WERI-Rb-1 (cell line): ENCODE measurements at regions not wholly inside any gene's neighbourhood (a gene's known extent, or its start where the extent isn't known, plus 50 kb on each side); places are given as distances from the start of the nearest gene placed in this dataset.

Experiments
- DNase-seq: peaks from one replicate; pipeline ENCODE4 v3.0.0-alpha.2; 2020
- H3K27ac ChIP-seq: fragments of 250-450 bp; sonication (Bioruptor Pico); 2 replicates; pipeline ENCODE4 v1.5.1; 2020; ENCODE audit warnings: mild to moderate bottlenecking, moderate library complexity
- H3K27me3 ChIP-seq: fragments of 250-450 bp; sonication (Bioruptor Pico); 2 replicates; pipeline ENCODE4 v1.5.1; 2021; ENCODE audit warnings: mild to moderate bottlenecking, low read depth, moderate library complexity; ENCODE audit not compliant: insufficient read depth, severe bottlenecking
- H3K36me3 ChIP-seq: fragments of 250-450 bp; sonication (Bioruptor Pico); 2 replicates; pipeline ENCODE4 v1.5.1; 2020; ENCODE audit warnings: mild to moderate bottlenecking, moderate library complexity
- H3K4me3 ChIP-seq: 2 replicates; pipeline ENCODE4 v1.5.1; 2011; ENCODE audit warnings: low read depth, mild to moderate bottlenecking, control low read depth, low read length
- H3K9me3 ChIP-seq: fragments of 250-450 bp; sonication (Bioruptor Pico); 2 replicates; pipeline ENCODE4 v1.5.1; 2021; ENCODE audit warnings: mild to moderate bottlenecking, moderate library complexity; ENCODE audit not compliant: severe bottlenecking
- TF ChIP-seq, protein P1 (sequence below): IDR thresholded peaks from 2 replicates; pipeline ENCODE4 v1.5.1; 2011; ENCODE audit warnings: low read depth, mild to moderate bottlenecking, control low read depth, inconsistent platforms, low read length

DNA sequence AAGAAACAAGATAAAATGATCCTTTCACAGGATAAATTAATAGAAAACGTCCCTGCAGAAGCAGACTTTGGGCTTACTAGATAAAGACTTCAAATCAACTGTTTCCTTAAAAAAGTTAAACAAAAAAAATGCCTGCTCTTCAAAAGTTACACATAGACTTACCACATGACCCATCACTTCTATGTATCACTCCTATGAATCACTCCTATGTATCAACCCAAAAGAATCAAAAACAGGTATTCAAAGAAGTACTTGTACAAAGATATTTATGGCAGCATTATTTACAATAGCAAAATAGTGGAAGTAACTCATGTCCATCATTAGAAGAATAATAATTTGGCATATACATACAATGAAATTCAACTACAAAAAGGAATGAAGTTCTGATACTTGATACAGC, 56.3 kb upstream of the PRDM9 start:
- Histone ChIP-seq H3K27ac (no peak overlapping the region), H3K36me3 (no peaks in the 10 kb centered on the region), H3K9me3 (no peaks in the 10 kb centered on the region), H3K4me3 (no peak overlapping the region), H3K27me3 (no peaks in the 10 kb centered on the region)
- TF ChIP-seq, protein P1, sequence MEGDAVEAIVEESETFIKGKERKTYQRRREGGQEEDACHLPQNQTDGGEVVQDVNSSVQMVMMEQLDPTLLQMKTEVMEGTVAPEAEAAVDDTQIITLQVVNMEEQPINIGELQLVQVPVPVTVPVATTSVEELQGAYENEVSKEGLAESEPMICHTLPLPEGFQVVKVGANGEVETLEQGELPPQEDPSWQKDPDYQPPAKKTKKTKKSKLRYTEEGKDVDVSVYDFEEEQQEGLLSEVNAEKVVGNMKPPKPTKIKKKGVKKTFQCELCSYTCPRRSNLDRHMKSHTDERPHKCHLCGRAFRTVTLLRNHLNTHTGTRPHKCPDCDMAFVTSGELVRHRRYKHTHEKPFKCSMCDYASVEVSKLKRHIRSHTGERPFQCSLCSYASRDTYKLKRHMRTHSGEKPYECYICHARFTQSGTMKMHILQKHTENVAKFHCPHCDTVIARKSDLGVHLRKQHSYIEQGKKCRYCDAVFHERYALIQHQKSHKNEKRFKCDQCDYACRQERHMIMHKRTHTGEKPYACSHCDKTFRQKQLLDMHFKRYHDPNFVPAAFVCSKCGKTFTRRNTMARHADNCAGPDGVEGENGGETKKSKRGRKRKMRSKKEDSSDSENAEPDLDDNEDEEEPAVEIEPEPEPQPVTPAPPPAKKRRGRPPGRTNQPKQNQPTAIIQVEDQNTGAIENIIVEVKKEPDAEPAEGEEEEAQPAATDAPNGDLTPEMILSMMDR, result no peak
- no peak for DNase-seq

DNA sequence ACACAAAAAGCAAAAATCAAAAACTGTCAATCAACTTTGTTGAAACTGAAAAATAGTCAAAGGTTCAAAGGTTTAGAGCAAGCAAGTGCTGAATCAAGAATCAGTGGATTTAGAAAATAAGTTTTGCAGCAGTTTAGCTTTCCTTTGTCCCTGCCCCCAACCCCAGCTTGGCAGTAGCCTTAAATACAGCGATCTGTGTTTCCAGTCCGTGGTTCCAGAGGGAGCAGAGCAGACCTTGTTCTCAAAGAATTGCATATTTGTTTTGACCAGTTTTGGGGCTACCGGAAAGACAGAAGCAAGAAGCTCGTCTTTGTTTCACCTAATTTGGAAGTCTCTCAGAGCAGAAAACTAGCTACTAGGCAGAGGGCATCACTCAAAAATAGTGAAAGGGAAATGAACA, 57.2 kb upstream of the PRDM9 start:
- Histone ChIP-seq H3K36me3 (no peaks in the 10 kb centered on the region), H3K9me3 (no peaks in the 10 kb centered on the region)

DNA sequence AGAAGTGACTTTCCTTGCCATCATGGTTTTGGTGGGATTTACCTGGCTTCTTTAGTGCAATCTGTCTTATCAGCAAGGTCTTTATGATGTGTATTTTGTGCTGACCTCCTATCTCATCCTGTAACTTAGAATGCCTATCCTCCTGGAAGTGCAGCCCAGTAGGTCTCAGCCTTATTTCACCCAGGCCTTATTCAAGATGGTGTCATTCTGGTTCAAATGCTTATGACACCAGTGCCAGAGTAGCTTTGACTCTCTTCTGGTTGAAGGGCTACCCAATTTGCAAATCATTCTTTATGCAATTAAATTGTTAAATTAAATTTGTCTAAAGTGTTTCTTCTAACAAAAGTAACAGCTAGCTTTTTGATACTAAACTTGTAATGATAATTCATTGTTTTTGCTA, 58.8 kb upstream of the PRDM9 start:
- DNase-seq, result no peak
- TF ChIP-seq, protein P1, result no peak
- Histone ChIP-seq H3K9me3 (no peaks in the 10 kb centered on the region), H3K36me3 (no peaks in the 10 kb centered on the region), H3K27ac (no peak overlapping the region), H3K27me3 (no peaks in the 10 kb centered on the region), H3K4me3 (no peak overlapping the region)

More for the DNA sequence above, 57.2 kb upstream of the PRDM9 start:
- H3K27ac ChIP-seq, result no peak overlapping the region
- DNase-seq, result no peak
- H3K4me3 ChIP-seq, result no peak overlapping the region
- TF ChIP-seq, protein P1, result no peak
- no peaks in the 10 kb centered on the region for H3K27me3 ChIP-seq

DNA sequence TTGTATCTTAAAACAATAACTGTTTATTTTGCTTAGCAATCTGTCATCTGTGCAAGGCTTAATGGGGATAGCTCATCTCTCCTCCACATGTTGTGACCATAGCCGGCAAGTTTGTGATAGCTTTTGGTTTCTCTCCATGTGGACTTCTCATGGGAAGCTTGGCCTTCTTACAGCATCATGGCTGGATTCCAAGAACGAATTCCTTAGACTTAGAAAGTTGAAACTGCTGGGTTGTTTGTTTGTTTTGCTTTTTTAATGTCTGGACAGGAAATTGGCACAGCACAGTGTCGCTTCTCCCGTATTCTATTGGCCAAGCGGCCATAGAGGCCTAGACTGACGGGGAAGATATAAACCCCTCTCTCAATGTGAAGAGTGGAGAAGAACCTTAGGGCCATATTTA, 61.0 kb upstream of the PRDM9 start:
- TF ChIP-seq, protein P1, result no peak
- Histone ChIP-seq H3K27me3 (no peaks in the 10 kb centered on the region), H3K27ac (no peak overlapping the region), H3K9me3 (no peaks in the 10 kb centered on the region), H3K4me3 (no peak overlapping the region), H3K36me3 (no peaks in the 10 kb centered on the region)
- no peak for DNase-seq

DNA sequence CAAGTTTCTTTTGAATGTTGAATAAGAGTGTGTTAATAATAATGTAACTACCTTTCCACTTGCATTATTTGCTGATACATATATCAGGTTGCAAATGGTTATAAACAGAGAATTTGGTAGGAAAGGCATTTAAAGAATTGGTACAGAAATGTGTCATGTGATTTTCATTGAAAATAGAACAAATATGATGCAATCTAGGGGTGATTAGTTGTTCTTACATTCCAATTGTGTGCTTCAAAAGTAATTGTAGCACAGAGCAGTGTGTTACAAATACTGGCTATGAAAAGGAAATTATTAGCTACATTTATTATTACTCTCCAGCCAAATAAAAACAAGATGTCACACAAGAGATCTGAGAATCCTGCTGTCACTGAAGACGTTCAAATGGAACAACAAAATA, 61.8 kb upstream of the PRDM9 start:
- DNase-seq, result no peak
- no peak overlapping the region for H3K4me3 ChIP-seq
- TF ChIP-seq, protein P1, result no peak

GRCh38 chr5:23440703-23441102, 66.7 kb upstream of the PRDM9 start:
- Histone ChIP-seq H3K27me3 (no peaks in the 10 kb centered on the region), H3K27ac (no peak overlapping the region), H3K4me3 (no peak overlapping the region), H3K36me3 (no peaks in the 10 kb centered on the region), H3K9me3 (no peaks in the 10 kb centered on the region)
- DNase-seq, result no peak
- TF ChIP-seq, protein P1, result no peak

More for the DNA sequence above, 61.8 kb upstream of the PRDM9 start:
- no peaks in the 10 kb centered on the region for H3K36me3 ChIP-seq
- no peak overlapping the region for H3K27ac ChIP-seq
- H3K27me3 ChIP-seq, result no peaks in the 10 kb centered on the region
- no peaks in the 10 kb centered on the region for H3K9me3 ChIP-seq
